Cardiac fibroblast (primary cell): ENCODE measurements at regions not wholly inside any gene's neighbourhood (a gene's known extent, or its start where the extent isn't known, plus 50 kb on each side); places are given as distances from the start of the nearest gene placed in this dataset.
A peak's percentile ranks its signal among the peaks of the same experiment; 100 is the strongest.

Experiments used
- DNase-seq, 2 donors: peaks; one replicate each; pipeline versions ENCODE4 v3.0.0 to v3.0.0-alpha.2; 2010; ENCODE audit warnings: low read depth in 2 of 2
- H3K4me3 ChIP-seq, 2 donors: replicated peaks in 1 of 2; 1 replicate in 1 of 2; 2 replicates in 1 of 2; pipeline ENCODE4 v1.5.1; 2011; ENCODE audit warnings: low read depth in 2 of 2, low read length in 2 of 2, mild to moderate bottlenecking in 2 of 2, moderate library complexity in 1 of 2
- TF ChIP-seq, protein P1 (sequence below): IDR thresholded peaks from one replicate; pipeline ENCODE4 v1.5.1; 2011; ENCODE audit warnings: low read depth, mild to moderate bottlenecking, low read length, inconsistent platforms

DNA sequence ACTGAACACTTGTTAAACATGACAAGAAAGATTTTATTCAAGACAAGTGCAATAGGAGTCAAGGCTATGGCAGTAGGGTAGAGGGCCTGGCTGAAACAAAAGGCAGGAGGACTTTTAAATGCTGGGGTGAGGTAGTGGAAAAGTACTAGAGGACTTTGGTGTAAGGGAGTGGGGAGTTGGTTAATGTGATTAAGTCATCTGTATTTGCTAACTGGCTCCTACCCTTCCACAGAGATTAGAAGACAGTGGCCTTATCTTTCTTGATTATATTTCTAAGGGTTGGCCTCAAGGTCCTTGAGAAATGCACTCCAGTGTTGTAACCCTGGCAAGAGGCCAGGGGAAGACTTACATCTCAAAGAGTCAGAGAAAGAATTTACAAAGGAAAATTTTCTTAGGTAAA lies 160.2 kb upstream of the FTMT start:
- peak; percentile 1 to 4 for DNase-seq

DNA sequence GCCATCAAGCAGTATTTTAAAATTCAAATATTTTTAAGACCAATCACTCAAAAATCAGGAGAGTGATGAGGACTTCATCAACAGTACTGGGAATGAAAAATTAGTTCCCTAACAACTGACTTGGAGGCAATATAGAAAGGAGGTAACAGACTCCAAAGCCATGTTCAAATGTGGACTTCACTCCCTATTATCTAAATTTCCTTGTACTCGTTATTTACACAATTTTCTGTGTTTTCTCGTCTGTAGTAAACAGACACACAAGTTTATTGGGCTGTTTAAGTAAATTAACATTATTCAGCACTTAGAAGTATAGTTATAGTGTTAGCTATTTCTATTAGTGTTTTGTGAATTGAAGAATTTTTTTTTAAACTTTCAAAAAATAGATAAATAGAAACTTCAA lies 159.5 kb upstream of the FTMT start:
- TF ChIP-seq, protein P1, sequence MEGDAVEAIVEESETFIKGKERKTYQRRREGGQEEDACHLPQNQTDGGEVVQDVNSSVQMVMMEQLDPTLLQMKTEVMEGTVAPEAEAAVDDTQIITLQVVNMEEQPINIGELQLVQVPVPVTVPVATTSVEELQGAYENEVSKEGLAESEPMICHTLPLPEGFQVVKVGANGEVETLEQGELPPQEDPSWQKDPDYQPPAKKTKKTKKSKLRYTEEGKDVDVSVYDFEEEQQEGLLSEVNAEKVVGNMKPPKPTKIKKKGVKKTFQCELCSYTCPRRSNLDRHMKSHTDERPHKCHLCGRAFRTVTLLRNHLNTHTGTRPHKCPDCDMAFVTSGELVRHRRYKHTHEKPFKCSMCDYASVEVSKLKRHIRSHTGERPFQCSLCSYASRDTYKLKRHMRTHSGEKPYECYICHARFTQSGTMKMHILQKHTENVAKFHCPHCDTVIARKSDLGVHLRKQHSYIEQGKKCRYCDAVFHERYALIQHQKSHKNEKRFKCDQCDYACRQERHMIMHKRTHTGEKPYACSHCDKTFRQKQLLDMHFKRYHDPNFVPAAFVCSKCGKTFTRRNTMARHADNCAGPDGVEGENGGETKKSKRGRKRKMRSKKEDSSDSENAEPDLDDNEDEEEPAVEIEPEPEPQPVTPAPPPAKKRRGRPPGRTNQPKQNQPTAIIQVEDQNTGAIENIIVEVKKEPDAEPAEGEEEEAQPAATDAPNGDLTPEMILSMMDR: no peak
- DNase-seq: no peak
- no peak overlapping the region for H3K4me3 ChIP-seq

More for the DNA sequence above, 160.2 kb upstream of the FTMT start:
- H3K4me3 ChIP-seq: no peak overlapping the region
- TF ChIP-seq, protein P1: no peak

DNA sequence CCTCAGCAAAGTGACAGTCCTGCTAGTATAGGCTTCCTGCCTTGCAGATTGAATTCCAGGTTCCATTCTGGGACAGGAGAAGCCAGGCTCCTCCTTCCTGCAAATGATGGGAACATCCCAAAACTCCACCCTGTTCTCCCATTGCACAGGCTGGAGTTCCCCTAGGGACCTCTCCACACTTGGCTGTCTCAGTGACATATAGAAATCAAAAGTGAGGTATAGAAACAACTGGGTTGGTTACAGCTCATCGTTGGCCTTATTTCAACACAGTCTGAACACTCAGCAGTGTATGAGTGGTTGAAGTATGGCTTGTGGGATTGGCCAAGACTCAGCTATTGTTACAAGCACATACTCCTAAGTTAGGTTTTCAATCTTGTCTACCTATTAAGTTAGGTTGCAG lies 157.8 kb upstream of the FTMT start:
- H3K4me3 ChIP-seq: no peak overlapping the region
- DNase-seq: peak in 1 of 2 donors; percentile 2
- TF ChIP-seq, protein P1: no peak

DNA sequence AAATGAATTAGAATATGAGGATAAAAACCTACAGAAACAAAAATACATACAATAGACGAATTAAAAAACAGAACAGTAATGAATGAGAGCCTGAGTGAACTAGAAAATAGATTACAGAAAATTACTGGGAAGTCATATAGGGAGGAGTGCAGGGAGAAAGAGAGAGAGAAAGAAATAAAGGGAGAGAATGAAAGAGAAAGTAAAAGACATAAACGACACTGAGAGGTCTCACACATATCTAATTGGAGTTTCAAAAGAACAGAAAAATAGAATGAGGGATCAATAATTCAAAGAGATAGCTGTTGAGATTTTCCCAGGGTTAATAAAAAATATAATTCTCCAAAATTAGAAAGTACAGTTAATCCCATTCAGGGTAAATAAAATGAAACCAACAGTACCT lies 156.4 kb upstream of the FTMT start:
- no peak overlapping the region for H3K4me3 ChIP-seq
- TF ChIP-seq, protein P1: no peak
- DNase-seq: no peak

DNA sequence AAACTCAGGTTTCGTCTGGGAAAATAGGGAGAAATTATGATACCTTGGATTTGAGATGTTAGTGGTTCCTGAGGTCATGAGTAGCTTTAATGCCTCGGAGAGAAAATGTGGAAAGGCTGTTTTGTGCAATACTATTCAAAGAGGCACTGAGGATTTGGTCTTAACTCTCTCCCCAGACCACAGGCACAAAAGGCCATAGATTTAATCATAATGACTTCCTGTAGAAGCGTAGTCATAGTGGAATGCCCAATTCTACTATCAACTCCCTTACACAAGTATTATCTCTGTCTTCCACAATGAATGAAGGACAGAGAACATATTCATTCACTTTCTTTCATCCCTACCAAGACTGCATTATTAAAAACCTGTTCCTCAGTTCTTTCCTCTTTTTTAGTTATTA lies 153.0 kb upstream of the FTMT start:
- no peak overlapping the region for H3K4me3 ChIP-seq
- DNase-seq: no peak
- TF ChIP-seq, protein P1: no peak

DNA sequence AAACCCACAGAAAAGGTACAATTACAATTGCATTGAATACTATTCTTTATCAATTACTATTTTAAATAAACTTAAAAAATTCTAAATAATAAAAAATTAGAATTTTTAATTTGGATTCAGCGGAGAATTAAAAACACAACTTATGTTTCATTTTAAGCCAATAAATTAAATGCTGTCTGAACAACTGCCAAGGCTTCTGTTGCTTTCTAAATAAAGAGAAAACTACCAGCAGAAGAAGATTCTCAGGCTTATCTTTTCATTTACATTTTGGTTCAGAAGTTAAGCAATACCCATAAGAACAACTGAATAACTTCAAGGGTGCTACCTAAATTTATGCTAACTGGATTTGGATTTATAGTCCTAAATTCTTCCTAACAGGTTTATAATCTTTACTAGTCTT lies 150.0 kb upstream of the FTMT start:
- H3K4me3 ChIP-seq: no peak overlapping the region
- no peak for DNase-seq
- TF ChIP-seq, protein P1: no peak

DNA sequence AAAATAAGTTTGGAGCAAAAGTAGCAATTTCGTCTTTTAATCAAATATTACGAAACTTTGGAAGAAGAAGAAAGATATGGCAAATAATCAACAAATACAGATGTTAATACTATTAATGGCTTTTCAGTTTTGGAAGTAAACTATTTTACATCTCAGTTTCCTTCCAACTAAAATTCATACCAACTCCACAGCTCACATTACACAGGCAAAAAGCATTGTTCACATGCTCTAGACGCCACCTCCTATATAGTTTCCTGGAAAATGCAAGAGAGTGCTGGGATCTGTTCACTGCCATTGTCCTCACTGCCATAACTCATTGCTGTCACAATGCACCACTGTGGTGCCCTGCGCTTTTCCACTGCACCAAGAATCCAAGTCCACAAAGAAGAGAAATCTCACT lies 149.0 kb upstream of the FTMT start:
- no peak for DNase-seq
- no peak overlapping the region for H3K4me3 ChIP-seq
- TF ChIP-seq, protein P1: no peak
